ENCODE measurements at regions not wholly inside any gene's neighbourhood (a gene's known extent, or its start where the extent isn't known, plus 50 kb on each side); places are given as distances from the start of the nearest gene placed in this dataset.
"Not testable (repeated sequence)": the region's sequence is repeated elsewhere in the genome, so short reads cannot be mapped to it uniquely, and the experiment has no call there.

- DNase-seq, result peak; percentile 85 to 88
Observed at GRCh38 chr11:31958076-31958735, 132.7 kb upstream of the RCN1 start.

GRCh38 chr11:31957674-31958073 is 133.2 kb upstream of the RCN1 start:
- DNase-seq, result no peak

- DNase-seq, result no peak
Observed at GRCh38 chr11:31956310-31956709, 134.6 kb upstream of the RCN1 start.

GRCh38 chr11:31955838-31956237 is 135.0 kb upstream of the RCN1 start:
- no peak for DNase-seq

GRCh38 chr11:31953803-31954327 is 137.0 kb upstream of the RCN1 start:
- DNase-seq, result no peak

- DNase-seq, result not testable (repeated sequence)
Observed at GRCh38 chr11:31949733-31950200, 138.6 kb upstream of the PAX6 start.

GRCh38 chr11:31947051-31947450 is 135.9 kb upstream of the PAX6 start:
- DNase-seq, result no peak

GRCh38 chr11:31943056-31943780 is 132.1 kb upstream of the PAX6 start:
- no peak for DNase-seq

- no peak for DNase-seq
Observed at GRCh38 chr11:31940371-31941037, 129.4 kb upstream of the PAX6 start.

- DNase-seq, result no peak
Observed at GRCh38 chr11:31939004-31939403, 127.9 kb upstream of the PAX6 start.

GRCh38 chr11:31936312-31936711 is 125.2 kb upstream of the PAX6 start:
- no peak for DNase-seq

GRCh38 chr11:31932879-31933278 is 121.8 kb upstream of the PAX6 start:
- DNase-seq, result no peak

- DNase-seq, result no peak
Observed at GRCh38 chr11:31927982-31928381, 116.9 kb upstream of the PAX6 start.

- no peak for DNase-seq
Observed at GRCh38 chr11:31926816-31927528, 115.8 kb upstream of the PAX6 start.

- no peak for DNase-seq
Observed at GRCh38 chr11:31926106-31926505, 115.0 kb upstream of the PAX6 start.

GRCh38 chr11:31922450-31922849 is 111.3 kb upstream of the PAX6 start:
- no peak for DNase-seq

- DNase-seq, result no peak
Observed at GRCh38 chr11:31921081-31921480, 110.0 kb upstream of the PAX6 start.

GRCh38 chr11:31919175-31919574 is 108.1 kb upstream of the PAX6 start:
- no peak for DNase-seq

- DNase-seq, result no peak
Observed at GRCh38 chr11:31915867-31916266, 104.7 kb upstream of the PAX6 start.

- DNase-seq, result no peak
Observed at GRCh38 chr11:31913985-31914384, 102.9 kb upstream of the PAX6 start.

GRCh38 chr11:31912808-31913207 is 101.7 kb upstream of the PAX6 start:
- no peak for DNase-seq

- DNase-seq, result no peak
Observed at GRCh38 chr11:31910950-31911576, 99.9 kb upstream of the PAX6 start.

Measured in right lung (tissue), 2 donors.